HepG2 (cell line): ENCODE measurements at regions not wholly inside any gene's neighbourhood (a gene's known extent, or its start where the extent isn't known, plus 50 kb on each side); places are given as distances from the start of the nearest gene placed in this dataset.

Source experiments
- DMTF1 ChIP-seq: sonication (generic); formaldehyde crosslinking; IDR thresholded peaks from 2 replicates; pipeline ENCODE4 v1.4.0; 2020; ENCODE audit warnings: mild to moderate bottlenecking, missing genetic modification reagents
- E2F1 ChIP-seq: sonication (generic); formaldehyde crosslinking; IDR thresholded peaks from 2 replicates; pipeline ENCODE4 v1.5.0; 2020; ENCODE audit warnings: missing genetic modification reagents
- GMEB2 ChIP-seq: IDR thresholded peaks from 2 replicates; pipeline ENCODE4 v1.6.1; 2016; ENCODE audit warnings: missing biosample characterization, missing genetic modification reagents, low read depth
- HES4 ChIP-seq: sonication (generic); formaldehyde crosslinking; IDR thresholded peaks from 2 replicates; pipeline ENCODE4 v1.9.0; 2021; ENCODE audit warnings: mild to moderate bottlenecking, missing genetic modification reagents, borderline replicate concordance
- HOXA9 ChIP-seq: sonication (generic); formaldehyde crosslinking; IDR thresholded peaks from 2 replicates; pipeline ENCODE4 v1.8.1; 2022; ENCODE audit warnings: missing genetic modification reagents, mild to moderate bottlenecking, moderate library complexity, borderline replicate concordance
- RCOR2 ChIP-seq: IDR thresholded peaks from 2 replicates; pipeline ENCODE4 v1.6.1; 2016; ENCODE audit warnings: missing biosample characterization, missing genetic modification reagents
- ZNF280B ChIP-seq: sonication (generic); formaldehyde crosslinking; IDR thresholded peaks from 2 replicates; pipeline ENCODE4 v1.5.0; 2020; ENCODE audit warnings: missing genetic modification reagents, mild to moderate bottlenecking, borderline replicate concordance
- ZNF280D ChIP-seq: sonication (generic); formaldehyde crosslinking; IDR thresholded peaks from 2 replicates; pipeline ENCODE4 v1.5.1; 2020; ENCODE audit warnings: mild to moderate bottlenecking, missing genetic modification reagents
- ZNF513 ChIP-seq: sonication (generic); formaldehyde crosslinking; conservative IDR thresholded peaks from 2 replicates; pipeline ENCODE4 v1.5.0; 2020; ENCODE audit warnings: missing genetic modification reagents
- ZNF800 ChIP-seq: sonication (generic); formaldehyde crosslinking; IDR thresholded peaks from 2 replicates; pipeline ENCODE4 v1.4.0; 2020; ENCODE audit warnings: missing genetic modification reagents

GRCh38 chr5:92885950-92886349 is 695.1 kb downstream of the NR2F1-AS1 start (continued):
- TF ChIP-seq ZNF800 (CRISPR knock-in tag) (no peak), RCOR2 (CRISPR knock-in tag) (0 out of 2 replicates have a peak, but pooled peaks have one; percentile 20), HOXA9 (CRISPR knock-in tag) (no peak), ZNF280B (CRISPR knock-in tag) (no peak), ZNF513 (CRISPR knock-in tag) (no peak), GMEB2 (CRISPR knock-in tag) (no peak), ZNF280D (CRISPR knock-in tag) (0 out of 2 replicates have a peak, but pooled peaks have one; percentile 36), E2F1 (CRISPR knock-in tag) (0 out of 2 replicates have a peak, but pooled peaks have one; percentile 0), HES4 (CRISPR knock-in tag) (no peak), DMTF1 (CRISPR knock-in tag) (no peak)
